GM12878 (cell line): ENCODE measurements at regions not wholly inside any gene's neighbourhood (a gene's known extent, or its start where the extent isn't known, plus 50 kb on each side); places are given as distances from the start of the nearest gene placed in this dataset.

ENCODE experiments used
- ATAC-seq: fragments of 200-7000 bp; cut with Tn5 transposase; 3 replicates; pipeline ENCODE4 v1.9.1; 2020; ENCODE audit warnings: mild to moderate bottlenecking, moderate library complexity
- BruUV-seq: library from RNA; stranded (reverse); fragments of 400-500 nt; replicated peaks from 2 replicates; lab custom pipeline; 2021; lab: Mats Ljungman, UMichigan
- CTCF ChIA-PET: fragments of 300-600 bp; sonication (Branson Sonifier 250); formaldehyde crosslinking; extraction: SDS; loops from one replicate; lab custom pipeline; 2021; ENCODE audit warnings: inconsistent platforms; lab: Yijun Ruan, JAX
- POLR2A ChIA-PET: fragments of 350-600 bp; formaldehyde crosslinking; extraction: SDS; loops from one replicate; lab custom pipeline; 2021; ENCODE audit warnings: inconsistent platforms; lab: Charles Lee
- RAD21 ChIA-PET: fragments of 300-600 bp; sonication (Branson Sonifier 250); formaldehyde crosslinking; loops from one replicate; lab custom pipeline; 2023; ENCODE audit warnings: antibody characterized with exemption; ENCODE audit not compliant: unreplicated experiment; lab: Charles Lee
- SMC1A ChIA-PET: fragments of 300-600 bp; sonication (Branson Sonifier 250); formaldehyde crosslinking; loops from one replicate; lab custom pipeline; 2023; ENCODE audit not compliant: unreplicated experiment, uncharacterized antibody; lab: Charles Lee
- DNase-seq: peaks from one replicate; pipeline ENCODE4 v3.0.0-alpha.2; 2011; ENCODE audit warnings: low read depth, low spot score
- FAIRE-seq: peaks from 3 replicates; lab custom pipeline; 2011; peaks lifted over from hg19 to GRCh38; lab: Jason Lieb, UNC
- H2AFZ ChIP-seq: 2 replicates; pipeline ENCODE4 v1.6.0; 2011; ENCODE audit warnings: low read depth, low read length, control low read depth; ENCODE audit not compliant: control insufficient read depth
- H3K27ac ChIP-seq: 2 replicates; pipeline ENCODE4 v1.5.1; 2011; ENCODE audit warnings: control low read depth; ENCODE audit not compliant: control insufficient read depth, insufficient read depth
- H3K27me3 ChIP-seq, 2 experiments: replicated peaks in 1 of 2; 2 replicates each; pipeline versions ENCODE4 v1.6.0 to v1.6.1; 2011; ENCODE audit warnings: low read length in 1 of 2; ENCODE audit not compliant: control insufficient read depth in 2 of 2, insufficient read depth in 2 of 2
- H3K36me3 ChIP-seq, 2 experiments: 2 replicates each; pipeline ENCODE4 v1.5.1; 2011; ENCODE audit warnings: low read length in 1 of 2; ENCODE audit not compliant: control insufficient read depth in 2 of 2, insufficient read depth in 2 of 2
- H3K4me1 ChIP-seq: 2 replicates; pipeline ENCODE4 v1.6.1; 2011; ENCODE audit warnings: mild to moderate bottlenecking, low read length, moderate library complexity, mixed read lengths; ENCODE audit not compliant: control insufficient read depth, insufficient read depth
- H3K4me2 ChIP-seq: 2 replicates; pipeline ENCODE4 v1.6.0; 2011; ENCODE audit warnings: control low read depth; ENCODE audit not compliant: control insufficient read depth, insufficient read depth
- H3K4me3 ChIP-seq: fragments of 200-600 bp; sonication (generic); 2 replicates; pipeline ENCODE4 v1.5.1; 2016
- H3K79me2 ChIP-seq: 2 replicates; pipeline ENCODE4 v1.6.0; 2011; ENCODE audit warnings: low read length; ENCODE audit not compliant: control insufficient read depth, insufficient read depth
- H3K9ac ChIP-seq: 2 replicates; pipeline ENCODE4 v1.8.0; 2011; ENCODE audit warnings: low read length, control low read depth, mixed read lengths; ENCODE audit not compliant: control insufficient read depth, insufficient read depth
- H3K9me3 ChIP-seq: replicated peaks from 3 replicates; pipeline ENCODE4 v1.5.1; 2011; ENCODE audit warnings: mild to moderate bottlenecking, low read length; ENCODE audit not compliant: control insufficient read depth, insufficient read depth
- H4K20me1 ChIP-seq: 2 replicates; pipeline ENCODE4 v1.6.0; 2011; ENCODE audit not compliant: control insufficient read depth, insufficient read depth
- CBX3 ChIP-seq: fragments of 200-600 bp; sonication (generic); IDR thresholded peaks from 2 replicates; pipeline ENCODE4 v1.6.1; 2016; ENCODE audit warnings: low read depth, borderline replicate concordance
- CEBPB ChIP-seq, 2 experiments: fragments of 150-350 bp in 1 of 2; IDR thresholded peaks; 2 replicates each; pipeline ENCODE4 v1.6.1; 2012 to 2014; ENCODE audit warnings: low read depth in 2 of 2, low read length in 2 of 2, borderline replicate concordance in 1 of 2, inconsistent platforms in 1 of 2
- ETV6 ChIP-seq, 2 experiments: fragments of 450-650 bp in 1 of 2; IDR thresholded peaks in 1 of 2; conservative IDR thresholded peaks in 1 of 2; 2 replicates each; pipeline ENCODE4 v1.6.1; 2014; ENCODE audit warnings: antibody characterized with exemption in 1 of 2, borderline replicate concordance in 1 of 2, low read depth in 1 of 2, mild to moderate bottlenecking in 1 of 2, moderate library complexity in 1 of 2
- HDGF ChIP-seq: fragments of 450-650 bp; IDR thresholded peaks from 2 replicates; pipeline ENCODE4 v1.6.1; 2016; ENCODE audit warnings: antibody characterized with exemption
- IRF4 ChIP-seq: IDR thresholded peaks from 2 replicates; pipeline ENCODE4 v1.6.1; 2011; ENCODE audit warnings: low read depth, low read length
- NFYA ChIP-seq: IDR thresholded peaks from 2 replicates; pipeline ENCODE4 v1.6.1; 2011; ENCODE audit warnings: low read depth, mild to moderate bottlenecking, low read length, improper control_type of control experiment, borderline replicate concordance
- RELA ChIP-seq: fragments of 450-650 bp; IDR thresholded peaks from 2 replicates; pipeline ENCODE4 v1.8.0; 2014; ENCODE audit warnings: borderline replicate concordance; ENCODE audit not compliant: partially characterized antibody
- SMAD1 ChIP-seq: fragments of 450-650 bp; IDR thresholded peaks from 2 replicates; pipeline ENCODE4 v1.6.1; 2018; ENCODE audit warnings: mild to moderate bottlenecking, low read depth; ENCODE audit not compliant: partially characterized antibody
- SREBF1 ChIP-seq: IDR thresholded peaks from 2 replicates; pipeline ENCODE4 v1.6.1; 2012; ENCODE audit warnings: mild to moderate bottlenecking, low read length
- TBL1XR1 ChIP-seq: IDR thresholded peaks from 2 replicates; pipeline ENCODE4 v1.6.1; 2012; ENCODE audit warnings: low read depth, low read length, improper control_type of control experiment
- TCF3 ChIP-seq: IDR thresholded peaks from 2 replicates; pipeline ENCODE4 v1.6.1; 2012; ENCODE audit warnings: low read depth, mild to moderate bottlenecking, low read length, borderline replicate concordance; ENCODE audit not compliant: insufficient read depth
- TCF7 ChIP-seq: IDR thresholded peaks from 2 replicates; pipeline ENCODE4 v1.6.1; 2014; ENCODE audit warnings: antibody characterized with exemption, borderline replicate concordance
- YBX1 ChIP-seq: fragments of 450-650 bp; IDR thresholded peaks from 2 replicates; pipeline ENCODE4 v1.6.1; 2016; ENCODE audit warnings: antibody characterized with exemption
- ZNF217 ChIP-seq: fragments of 450-650 bp; IDR thresholded peaks from 2 replicates; pipeline ENCODE4 v1.6.1; 2017; ENCODE audit warnings: antibody characterized with exemption, mild to moderate bottlenecking
- WGBS: methylation state at CpG from one replicate; pipeline ENCODE4 v1.1.6; 2016; ENCODE audit warnings: low lambda C conversion rate; ENCODE audit not compliant: insufficient replicate concordance, insufficient coverage; ENCODE audit errors: missing lambda C conversion rate; 5-methylcytosine and 5-hydroxymethylcytosine counted together
- in situ Hi-C: fragments of 300-500 bp; cut with MboI; formaldehyde crosslinking; loops from 9 replicates; pipeline ENCODE4 v1.14.3; 2018; ENCODE audit warnings: mixed read lengths
- intact Hi-C: fragments of 100-400 bp; cut with micrococcal nuclease; formaldehyde crosslinking; loops from one replicate; pipeline ENCODE4 v1.14.2; 2022; ENCODE audit not compliant: unreplicated experiment
- TF ChIP-seq, protein P1 (sequence below): IDR thresholded peaks from 2 replicates; pipeline ENCODE4 v1.6.1; 2012; ENCODE audit warnings: low read depth, low read length, improper control_type of control experiment

DNA sequence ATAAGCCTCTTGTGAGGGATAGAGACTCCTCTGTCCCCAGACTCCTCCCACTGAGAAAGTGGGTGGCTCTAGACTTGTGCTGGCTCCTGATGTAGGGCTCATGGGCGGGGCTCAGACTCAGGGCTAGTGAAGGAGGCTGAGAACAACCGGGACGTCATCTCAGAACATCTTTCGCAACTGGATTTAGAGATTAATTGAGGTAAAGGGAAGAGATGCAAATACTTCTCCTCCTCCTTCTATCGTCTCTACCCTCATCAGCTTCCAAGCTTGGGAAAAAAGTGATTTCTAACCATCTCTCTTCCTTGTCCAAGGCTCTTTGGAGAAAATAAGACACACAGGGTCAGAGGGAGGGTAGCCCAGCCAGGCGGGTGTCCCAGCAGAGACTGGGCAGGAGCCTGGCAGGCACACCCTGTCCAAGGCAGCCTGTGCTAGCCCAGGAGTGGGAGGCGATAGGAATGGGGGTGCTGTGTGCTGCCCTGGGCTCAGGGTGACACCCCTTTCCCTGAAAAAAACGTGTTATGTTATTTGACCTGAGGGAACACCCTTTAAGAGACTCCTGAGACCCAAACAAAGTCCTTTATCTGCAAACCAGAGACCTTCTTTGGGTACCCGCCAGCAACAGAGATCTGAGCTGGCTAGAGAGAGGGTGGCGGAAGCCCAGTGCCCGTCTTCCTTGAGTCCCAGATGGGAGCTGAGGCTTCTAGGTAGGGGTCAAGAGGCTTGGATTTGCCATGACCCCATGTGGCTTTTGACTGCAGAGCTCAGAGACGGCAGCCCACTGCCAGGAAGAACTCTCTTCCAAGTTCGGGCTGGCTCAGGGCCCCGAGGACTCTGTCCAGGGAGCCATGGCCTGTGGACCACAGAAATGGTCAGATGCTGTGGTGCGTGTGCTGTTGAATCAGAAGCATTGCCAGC lies 160.9 kb downstream of the ADAMTS15 start:
- CTCF ChIA-PET, result no interaction called here
- H3K9me3 ChIP-seq, result no peaks in the 10 kb centered on the region
- RAD21 ChIA-PET, result no interaction called here
- BruUV-seq, result no TSS peak
- intact Hi-C loops, result no loop called here
- 40% methylated on average over 15 of the region's 15 CpGs for WGBS
- no peak overlapping the region for H2AFZ ChIP-seq
- H4K20me1 ChIP-seq, result no peaks in the 10 kb centered on the region
- no peaks in the 10 kb centered on the region for H3K36me3 ChIP-seq
- H3K27me3 ChIP-seq, result peaks cover 3 to 4% of the 10 kb centered on the region in 2 experiments; a peak in 2 of 4 replicates
- SMC1A ChIA-PET, result no interaction called here
- no peak overlapping the region for H3K9ac ChIP-seq
- no peak overlapping the region for H3K27ac ChIP-seq
- FAIRE-seq (no peak), DNase-seq (no peak), ATAC-seq (peak; percentile 68; the same call in 2 of the 3 replicates)
- no peak overlapping the region for H3K4me2 ChIP-seq
- in situ Hi-C loops, result no loop called here
- no peak overlapping the region for H3K4me3 ChIP-seq
- POLR2A ChIA-PET, result no interaction called here
- no peaks in the 10 kb centered on the region for H3K79me2 ChIP-seq
- H3K4me1 ChIP-seq, result no peaks in the 10 kb centered on the region
- TF ChIP-seq TCF3 (no peak), ZNF217 (no peak), YBX1 (no peak), TBL1XR1 (no peak), RELA (no peak), HDGF (no peak), CBX3 (no peak), SREBF1 (no peak), CEBPB (IDR thresholded peaks at IDR 0.05; ENCODE audit: borderline replicate concordance in 1 of 2, low read depth in 2 of 2, low read length in 2 of 2) (no peak), TCF7 (no peak), NFYA (no peak), ETV6 (conservative IDR thresholded peaks at IDR 0.05 in 1 of 2, IDR thresholded peaks at IDR 0.05 in 1 of 2; ENCODE audit: borderline replicate concordance in 1 of 2, low read depth in 1 of 2) (no peak), SMAD1 (no peak), IRF4 (no peak)
- TF ChIP-seq, protein P1, sequence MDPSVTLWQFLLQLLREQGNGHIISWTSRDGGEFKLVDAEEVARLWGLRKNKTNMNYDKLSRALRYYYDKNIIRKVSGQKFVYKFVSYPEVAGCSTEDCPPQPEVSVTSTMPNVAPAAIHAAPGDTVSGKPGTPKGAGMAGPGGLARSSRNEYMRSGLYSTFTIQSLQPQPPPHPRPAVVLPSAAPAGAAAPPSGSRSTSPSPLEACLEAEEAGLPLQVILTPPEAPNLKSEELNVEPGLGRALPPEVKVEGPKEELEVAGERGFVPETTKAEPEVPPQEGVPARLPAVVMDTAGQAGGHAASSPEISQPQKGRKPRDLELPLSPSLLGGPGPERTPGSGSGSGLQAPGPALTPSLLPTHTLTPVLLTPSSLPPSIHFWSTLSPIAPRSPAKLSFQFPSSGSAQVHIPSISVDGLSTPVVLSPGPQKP, result no peak
